CD4-positive, alpha-beta T cell treated with Interferon gamma for 1 hour (primary cell): ENCODE measurements at regions not wholly inside any gene's neighbourhood (a gene's known extent, or its start where the extent isn't known, plus 50 kb on each side); places are given as distances from the start of the nearest gene placed in this dataset.

Experiments
- DNase-seq: peaks from one replicate; pipeline ENCODE4 v3.0.0-alpha.2; 2020

DNA sequence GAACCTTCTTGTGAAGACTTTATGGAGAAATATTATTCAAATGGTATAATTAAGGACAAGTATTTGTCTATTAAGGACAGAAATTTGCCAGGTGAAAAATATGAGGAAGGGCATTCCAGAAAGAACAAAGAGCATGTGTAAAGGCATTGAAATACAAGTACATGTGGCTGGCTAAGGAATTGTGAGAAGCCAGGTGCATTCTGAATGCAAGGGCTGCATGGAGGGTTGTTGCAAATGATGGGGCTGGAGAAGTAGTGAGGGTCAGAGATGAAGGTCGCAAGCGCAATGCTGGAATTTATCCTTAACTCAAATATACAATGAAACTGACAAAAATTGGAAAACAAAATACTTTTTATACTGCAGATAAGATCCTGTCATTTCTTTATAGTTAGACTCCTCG is 437.7 kb downstream of the ADAMTS20 start:
- no peak for DNase-seq

DNA sequence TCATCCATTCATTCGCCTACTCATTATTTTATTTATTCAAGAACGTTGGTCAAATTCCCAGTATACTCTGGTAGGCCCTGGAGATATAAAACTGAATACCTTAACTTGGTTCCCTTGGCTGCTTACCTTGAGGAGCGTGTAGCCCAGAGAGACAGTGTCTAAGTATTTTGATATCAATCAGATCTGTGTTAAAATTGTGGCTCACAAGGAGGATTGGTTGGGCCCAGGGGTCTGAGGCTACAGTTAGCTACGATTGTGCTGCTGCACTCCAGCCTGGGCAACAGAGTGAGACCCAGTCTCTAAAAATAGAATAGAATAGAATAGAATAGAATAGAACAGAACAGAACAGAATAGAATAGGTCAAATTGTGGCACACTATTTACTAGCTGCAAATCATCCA is 438.4 kb downstream of the ADAMTS20 start:
- no peak for DNase-seq

DNA sequence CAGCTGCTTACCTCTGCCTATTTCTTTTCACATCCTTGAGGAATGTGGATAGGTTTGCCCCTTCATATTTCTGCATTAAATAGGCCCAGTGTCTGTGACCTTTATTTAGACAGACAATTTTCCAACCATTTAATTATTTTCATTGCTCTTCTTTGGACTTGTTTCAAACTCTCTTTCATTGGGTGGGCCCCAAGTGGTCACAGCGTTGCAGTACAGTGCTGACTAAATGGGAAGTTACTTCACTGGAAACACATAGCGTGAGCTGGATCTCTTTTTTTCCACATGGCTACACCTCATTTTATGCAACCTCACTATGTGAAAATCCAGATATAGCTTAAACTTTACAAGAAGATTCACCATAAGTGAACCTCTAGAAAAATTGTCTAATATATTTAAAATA is 438.9 kb downstream of the ADAMTS20 start:
- DNase-seq, result no peak

DNA sequence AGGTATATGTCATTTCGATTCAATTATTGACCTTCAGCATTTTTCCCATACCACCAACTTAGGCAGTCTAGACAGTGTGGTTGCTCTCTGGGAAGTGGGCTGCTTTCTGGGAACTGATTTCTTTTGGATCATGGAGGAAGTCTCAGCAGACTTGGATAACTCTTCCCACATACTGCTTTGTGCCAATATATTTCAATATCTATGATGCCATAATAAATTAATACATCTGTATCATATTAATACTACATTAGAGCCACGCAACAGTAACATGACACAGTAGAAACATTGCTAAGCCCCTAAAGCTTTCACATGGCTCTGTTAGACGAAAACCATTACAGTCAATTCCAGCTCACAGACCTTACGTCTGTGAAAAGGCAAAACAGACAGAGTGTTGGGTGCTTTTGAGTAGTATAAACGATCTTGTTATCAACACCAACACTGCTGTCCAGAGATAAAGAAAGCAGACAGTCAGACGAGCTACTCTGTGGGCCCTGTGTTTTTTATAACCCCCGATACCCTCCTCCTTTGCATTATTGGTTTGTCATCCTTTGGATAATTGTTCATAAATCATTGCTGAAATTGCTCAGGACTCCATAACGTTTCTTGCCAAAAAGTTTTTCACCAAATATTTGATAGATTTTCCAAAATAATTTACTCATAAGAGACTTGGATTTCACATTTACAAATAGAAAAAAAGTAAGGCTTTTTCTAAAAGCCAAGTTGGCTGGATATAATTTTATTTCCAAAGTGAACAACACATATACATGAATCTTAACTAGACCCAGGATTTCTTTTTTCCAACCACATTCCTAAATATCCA is 439.7 kb downstream of the ADAMTS20 start:
- no peak for DNase-seq

DNA sequence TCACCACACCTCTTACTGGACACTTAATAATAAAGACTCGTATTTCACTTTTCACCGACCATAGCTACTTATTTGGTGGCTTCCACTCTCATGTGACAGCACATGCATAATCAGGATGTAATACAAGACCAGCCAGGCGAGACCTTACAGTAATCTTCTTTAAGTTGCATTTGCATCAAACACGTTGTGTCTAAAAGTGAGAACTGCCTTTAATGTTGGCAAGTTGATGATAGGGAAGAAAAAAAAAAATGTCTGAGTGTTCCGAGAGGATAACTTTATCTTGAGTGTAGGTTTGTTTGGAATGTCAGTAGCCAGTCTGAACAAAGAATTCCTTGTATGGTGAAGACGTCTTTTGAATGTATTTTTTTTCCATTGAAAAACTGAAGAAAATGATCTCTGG is 440.4 kb downstream of the ADAMTS20 start:
- DNase-seq, result no peak

DNA sequence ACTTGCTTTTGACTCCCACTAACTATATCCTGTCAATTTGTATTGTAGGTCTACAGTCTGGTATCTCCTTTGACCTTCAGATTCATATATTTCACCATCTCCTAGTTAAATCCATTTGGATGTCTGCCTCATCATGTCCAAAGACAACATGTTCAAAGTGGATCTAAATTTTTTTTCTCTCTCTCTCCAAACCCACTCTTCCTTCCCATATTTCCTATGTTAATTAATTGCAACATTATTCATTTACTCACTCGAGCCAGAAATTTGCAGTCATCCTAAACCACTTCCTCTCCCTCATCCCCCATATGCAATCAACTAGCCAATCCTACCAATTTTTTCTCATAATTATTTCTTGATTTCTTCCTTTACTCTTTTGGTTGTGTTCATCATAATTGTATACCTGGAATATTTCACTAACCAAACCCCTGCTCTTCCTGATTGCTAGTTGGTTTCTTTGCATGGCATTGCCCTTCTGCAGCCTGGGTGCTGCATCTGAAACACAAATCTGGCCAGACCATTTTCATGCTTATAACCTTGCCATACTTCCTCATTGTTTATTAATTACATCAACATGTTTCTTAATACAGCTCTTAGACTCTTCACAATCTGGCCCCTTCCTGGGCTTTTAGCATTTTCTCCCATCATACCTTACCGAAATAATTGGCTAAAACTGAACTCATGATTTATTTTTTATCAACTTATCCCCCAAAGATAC is 442.2 kb downstream of the ADAMTS20 start:
- DNase-seq, result no peak

DNA sequence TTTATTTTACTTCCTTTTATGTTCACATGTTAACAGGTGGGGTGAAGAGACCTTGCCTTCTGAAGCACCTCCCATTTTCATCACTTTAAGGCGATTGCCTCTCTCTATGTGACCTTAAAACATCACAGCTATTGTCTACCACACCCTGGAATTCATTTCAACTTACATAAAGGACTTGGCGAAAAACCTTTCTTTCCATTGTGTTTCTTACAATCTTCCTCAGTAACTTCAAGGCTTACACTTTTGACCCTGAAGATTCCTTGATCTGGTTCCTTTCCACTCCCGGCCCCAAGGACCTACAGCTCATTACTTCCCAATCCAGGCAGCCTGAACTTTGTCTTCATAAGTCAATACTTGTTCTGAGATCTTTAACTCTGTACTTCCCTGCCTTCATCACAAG is 443.3 kb downstream of the ADAMTS20 start:
- DNase-seq, result no peak

DNA sequence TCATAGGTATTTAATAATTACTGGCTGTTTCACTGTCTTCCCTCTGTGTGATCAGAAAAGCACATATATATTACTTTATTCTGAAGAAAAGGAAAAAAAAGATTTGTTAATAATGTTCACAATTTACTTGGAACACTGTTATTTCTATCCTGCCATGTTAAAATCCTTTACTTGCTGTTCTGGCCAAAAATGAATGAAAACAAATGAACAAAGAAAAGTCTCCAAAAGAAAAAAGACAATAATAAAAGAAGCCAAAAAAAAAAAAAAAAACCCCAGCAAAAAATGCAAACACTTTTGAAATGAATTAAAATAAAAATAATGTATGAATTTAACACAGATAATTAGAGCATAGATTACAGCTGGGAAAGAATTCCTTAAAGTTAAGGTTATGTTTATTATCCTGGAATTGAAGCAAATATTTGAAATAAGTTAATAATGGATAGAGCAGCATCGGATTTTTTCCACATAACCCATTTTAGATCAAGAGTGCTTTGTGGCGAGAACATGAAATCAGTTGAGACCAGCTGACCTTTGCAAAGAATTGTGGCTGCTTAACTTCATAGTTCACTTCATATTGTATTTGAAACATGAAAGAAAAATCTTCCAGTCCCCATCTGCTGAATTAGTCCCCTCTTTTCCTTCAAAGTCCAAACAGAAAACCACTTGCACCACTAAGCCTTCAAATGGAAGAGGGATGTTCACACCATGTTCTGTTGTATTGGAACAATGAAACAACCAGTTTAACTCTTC is 444.8 kb downstream of the ADAMTS20 start:
- DNase-seq, result no peak

DNA sequence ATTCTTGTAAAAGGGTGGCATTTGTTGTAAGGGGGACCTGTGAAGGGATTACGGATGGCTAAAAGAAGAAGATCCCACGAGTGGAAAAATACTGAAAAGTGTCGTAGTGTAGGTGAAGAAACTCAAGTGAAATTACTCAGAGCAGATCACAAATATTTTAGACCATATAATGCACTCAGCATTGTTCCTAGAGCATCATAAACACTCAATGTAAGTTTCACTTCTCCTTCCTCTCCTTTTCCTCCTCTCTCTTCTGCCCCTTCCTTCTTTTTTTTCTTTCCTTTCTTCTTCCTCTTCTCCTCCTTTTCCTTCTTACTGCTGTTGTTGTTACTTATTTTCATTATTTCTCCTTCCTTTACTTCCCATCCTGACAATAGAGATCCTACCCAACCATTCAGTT is 445.6 kb downstream of the ADAMTS20 start:
- no peak for DNase-seq

DNA sequence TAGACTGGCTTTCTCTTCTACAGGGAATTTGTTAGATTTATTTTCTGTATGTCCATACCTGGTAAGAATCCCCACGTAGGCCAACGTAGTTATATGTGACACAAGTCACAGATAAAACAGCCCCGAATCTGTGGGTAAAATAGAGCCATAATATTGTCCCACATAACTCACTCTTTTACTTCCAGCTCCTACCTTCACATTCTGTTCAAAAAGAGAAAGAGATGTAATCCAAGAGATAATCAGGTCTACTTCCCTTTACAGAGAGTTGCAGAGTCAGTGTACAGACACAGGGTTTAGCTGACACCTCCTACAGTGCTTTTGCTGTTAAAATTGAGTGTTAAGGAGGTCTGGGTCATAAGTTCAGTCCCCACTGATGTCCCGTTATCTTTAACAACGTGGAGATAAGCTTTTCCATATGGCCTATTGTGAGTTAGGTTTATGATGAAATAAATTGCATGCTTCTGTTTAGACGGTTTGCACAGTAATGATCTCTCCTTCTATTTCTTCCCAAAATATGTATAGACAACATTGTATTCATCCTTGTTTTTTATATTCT is 446.5 kb downstream of the ADAMTS20 start:
- DNase-seq, result no peak

DNA sequence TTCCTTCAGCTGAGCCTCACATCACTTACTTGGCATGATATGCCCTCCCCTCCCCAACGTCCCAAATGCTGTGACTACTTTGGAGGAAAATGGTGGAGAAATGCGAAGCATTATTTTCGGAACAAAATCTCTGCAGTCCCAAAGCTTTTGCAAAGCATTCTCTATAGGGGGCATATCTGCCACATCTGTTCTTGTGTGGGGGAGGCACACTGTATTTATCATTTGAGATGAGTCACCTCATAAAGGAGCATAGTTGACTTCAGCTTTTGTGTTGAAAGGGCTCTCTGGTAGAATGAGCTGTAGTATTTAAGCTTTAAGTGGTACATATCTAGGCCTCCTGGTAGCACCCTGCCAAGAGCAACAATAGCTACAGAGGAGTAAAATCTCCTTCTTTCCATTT is 447.5 kb downstream of the ADAMTS20 start:
- no peak for DNase-seq

DNA sequence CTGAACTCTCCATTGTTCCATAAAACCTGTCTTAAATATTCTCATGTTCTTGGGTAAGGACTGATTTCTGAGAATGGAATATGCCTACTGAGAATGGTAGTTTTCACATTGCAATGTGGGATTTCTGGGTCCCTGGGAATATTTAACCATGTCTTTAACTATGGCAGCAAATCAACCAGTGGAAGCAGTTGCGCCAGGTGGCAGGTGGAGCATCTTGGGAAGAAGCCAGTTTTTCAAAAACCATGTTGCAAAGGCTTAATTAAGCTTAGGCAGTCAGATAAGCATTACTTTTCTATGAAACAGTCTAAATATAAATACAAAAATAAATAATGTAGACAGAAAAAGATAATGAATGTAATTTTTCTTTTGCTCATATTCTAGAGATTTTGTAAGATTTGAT is 448.1 kb downstream of the ADAMTS20 start:
- no peak for DNase-seq

DNA sequence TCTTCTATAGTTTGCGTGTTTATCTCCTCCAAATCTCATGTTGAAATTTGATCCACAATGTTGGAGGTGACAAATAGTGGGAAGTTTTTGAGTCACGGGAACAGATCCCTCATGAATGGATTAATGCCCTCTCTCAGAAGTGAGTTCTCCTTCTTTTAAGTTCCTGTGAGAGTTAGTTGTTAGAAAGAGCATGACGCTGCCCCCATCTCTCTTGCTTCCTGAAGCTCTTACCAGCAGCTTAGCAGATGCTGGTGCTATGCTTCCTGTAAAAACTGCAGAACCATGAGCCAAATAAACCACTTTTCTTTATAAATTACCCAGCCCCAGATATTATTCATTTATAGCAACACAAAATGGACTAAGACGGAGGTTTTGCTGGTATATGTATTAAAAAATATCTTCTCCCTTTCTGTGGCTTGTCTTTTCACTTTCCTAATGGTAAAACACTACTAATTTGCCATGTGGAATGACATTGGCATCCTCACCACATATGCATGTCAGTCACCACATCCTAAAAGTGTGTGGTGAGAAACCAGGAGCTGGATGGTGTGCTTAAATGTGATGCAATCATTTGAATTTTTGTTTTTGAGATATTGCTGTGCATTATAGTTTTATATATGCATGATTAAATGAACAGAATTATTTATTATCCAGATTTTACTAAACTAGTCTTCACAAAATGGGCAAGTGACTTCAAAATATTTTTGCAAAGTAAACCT is 449.3 kb downstream of the ADAMTS20 start:
- DNase-seq, result no peak

DNA sequence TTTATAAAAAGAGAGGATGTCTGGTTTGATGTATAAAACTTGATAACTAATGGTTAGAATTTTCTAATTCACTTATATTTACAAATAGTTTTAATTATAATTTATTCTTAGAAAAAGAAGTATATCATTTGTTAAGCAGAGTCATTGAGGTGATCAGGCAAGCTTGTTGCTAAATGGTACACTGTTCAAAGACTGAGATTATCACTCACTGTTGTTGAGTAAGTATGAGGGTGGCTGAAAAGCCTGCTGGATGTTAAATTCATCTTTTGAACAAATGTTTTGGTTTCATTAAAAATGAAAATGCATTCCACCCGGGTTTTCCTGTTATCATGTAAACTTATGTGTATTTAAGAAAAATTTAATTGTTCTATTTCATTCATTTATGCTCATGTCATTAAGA is 451.8 kb downstream of the ADAMTS20 start:
- DNase-seq, result no peak

DNA sequence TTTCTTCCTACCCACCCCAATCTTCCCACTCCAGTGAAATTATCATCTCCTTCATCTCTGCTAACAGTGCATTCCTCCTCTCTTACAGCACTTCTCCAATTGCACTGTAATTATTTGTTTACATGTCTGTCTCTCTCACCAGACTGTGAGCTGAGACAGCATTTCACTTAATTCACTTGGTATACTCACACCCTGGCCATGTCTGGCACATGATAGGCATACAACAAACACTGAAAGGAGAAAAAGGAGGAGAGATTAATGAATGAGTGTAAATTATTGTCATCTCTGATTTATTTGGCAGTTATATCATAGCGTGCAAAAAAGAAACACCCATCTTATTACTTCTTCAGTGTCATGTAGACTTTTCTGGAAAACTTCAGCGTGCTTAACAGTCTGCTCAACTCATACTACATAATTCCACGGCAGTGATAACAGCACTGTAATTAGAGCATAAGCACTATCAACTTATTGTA is 452.3 kb downstream of the ADAMTS20 start:
- no peak for DNase-seq

DNA sequence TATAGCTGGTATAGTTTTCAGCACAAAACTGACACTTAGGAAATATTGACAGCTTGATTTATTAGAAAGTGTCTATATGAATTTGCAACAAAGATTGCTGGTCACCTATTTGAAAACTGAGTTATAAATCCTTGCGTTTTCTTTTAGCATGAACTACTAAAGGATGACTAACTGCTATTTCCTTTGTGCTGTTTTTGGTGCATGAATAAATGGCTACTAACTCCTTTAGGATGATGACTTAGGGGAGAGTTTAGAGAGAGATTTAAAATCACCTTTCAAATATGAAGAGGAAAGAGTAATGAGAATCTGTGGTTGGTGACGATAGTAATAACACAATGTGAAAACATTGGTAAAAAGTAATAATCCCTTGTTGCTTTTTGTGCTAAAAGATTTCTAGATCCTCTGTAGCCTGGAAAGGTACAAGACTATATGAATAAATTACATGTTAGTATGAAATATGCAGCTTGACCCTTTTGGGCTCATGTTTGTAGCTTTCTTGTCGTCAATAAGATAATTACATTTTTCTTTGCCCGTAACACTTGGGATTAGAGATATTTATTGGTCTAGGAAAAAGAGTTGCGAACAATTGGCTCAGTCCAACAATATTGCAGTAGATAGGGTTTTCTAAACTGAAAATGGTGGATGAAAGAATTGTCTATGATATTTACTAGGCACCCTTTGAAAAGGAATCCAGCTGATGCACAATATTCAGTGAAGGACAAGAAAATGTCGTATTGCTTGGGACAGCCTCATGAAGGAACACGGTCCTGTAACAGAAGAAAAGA is 453.0 kb downstream of the ADAMTS20 start:
- no peak for DNase-seq

DNA sequence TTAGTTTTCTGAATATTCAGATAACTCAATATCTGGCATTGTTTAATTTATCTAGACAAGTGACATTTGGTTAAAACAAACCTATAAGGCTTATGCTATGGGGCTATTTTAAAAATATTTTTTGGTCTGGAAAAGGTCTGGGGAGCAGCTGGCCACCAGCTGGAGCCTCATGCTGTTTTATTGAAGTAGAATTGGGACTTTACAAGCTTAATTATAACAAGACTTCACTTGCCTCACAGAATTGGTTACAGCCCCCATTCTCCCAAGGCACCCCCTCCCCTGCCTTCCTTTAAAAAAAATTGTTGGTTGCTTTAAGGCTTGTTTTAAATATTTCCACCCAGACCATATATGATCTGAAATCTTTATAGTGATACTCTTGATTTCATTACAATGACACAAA is 453.9 kb downstream of the ADAMTS20 start:
- no peak for DNase-seq

DNA sequence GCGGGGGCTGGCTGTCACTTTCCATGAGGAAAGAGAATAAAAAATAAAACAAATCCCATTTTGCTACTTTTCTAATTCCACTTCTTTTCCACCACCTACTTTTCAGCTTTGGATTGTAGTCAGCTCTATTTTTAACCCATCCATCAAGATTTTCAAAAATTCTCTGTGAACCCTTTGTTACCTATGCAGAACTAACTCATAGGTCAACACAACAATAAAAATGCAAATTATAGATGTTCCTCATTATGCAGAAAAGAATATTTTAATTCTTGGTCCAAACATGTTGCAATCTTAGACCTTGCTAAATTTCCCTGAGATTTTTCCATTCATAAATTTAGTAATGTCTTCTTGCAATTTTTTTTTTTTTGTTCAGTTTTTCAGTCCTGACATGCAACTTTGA is 454.5 kb downstream of the ADAMTS20 start:
- no peak for DNase-seq

DNA sequence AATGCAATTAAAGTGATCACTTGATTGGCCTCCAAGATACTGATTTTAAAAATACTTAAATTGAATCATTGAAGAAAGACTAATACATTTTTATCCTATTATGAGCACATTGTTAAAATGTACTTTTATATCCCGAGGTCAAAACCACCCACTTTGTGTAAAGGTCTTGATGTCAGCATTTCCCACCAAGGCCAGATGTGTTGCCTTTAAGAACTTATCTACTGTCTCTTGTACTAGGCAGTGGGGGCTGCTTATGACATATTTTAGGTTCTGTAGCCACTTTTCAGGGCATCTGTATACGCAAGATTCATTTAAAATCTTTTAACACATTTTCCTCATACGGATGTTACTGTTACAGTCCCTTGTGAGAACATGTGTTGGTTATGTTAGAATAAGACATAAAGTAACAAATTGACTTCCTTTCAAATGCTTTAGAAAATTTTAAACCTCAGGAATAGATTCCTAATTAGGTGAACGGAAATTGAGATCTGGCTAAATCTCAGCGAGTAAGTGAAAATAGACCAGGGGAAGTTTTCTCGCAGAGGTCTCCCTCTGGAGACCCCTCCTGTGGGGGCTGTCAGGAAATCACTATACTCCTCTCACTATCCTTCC is 456.2 kb downstream of the ADAMTS20 start:
- no peak for DNase-seq

DNA sequence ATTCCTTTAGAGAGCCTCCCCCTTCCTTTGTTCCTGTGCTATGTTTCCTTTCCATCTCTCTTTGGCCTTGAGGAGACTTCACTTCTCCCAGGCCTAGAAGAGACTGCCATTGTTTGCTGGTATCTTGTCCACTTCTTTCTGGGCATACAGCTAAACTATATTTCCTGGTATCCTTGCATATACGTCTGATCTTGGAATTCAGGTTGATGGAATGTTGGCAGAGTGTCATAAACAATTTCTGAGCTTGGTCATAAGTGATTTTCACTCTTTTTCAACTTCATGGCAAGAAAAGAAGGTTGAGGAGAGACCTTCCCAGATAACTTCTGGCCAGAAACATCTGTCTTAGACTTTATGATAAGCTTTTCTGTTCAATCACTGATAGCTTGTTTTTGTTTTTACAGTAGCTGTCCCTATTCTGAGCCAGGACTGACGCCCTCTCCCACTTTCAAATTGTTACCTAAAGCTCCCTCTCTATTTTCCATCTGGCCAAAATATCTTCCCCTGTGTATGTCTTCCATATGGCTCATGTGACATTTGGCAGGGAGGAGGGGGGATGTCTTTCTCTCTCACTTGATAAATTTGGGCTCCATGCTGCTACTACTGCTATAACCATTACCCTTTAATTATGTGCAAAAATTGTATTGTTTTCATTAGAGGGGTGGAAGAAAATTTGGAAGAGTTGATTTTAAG is 457.0 kb downstream of the ADAMTS20 start:
- DNase-seq, result no peak

DNA sequence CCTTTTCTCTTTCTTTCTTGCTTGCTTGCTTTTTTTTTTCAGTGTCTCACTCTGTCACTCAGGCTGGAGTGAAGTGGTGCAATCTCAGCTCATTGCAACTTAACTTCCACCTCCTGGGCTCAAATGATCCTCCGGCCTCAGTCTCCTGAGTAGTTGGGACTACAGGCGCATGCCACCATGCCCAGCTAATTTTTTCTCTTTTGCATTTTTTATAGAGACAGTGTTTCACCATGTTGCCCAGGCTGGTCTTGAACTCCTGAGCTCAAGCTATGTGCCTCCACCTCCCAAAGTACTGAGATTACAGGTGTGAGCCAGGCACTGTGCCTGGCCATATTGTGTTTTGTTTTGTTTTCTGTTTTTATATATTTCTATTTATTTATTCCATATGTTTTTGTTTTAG is 461.0 kb downstream of the ADAMTS20 start:
- no peak for DNase-seq
